ENCODE measurements at regions not wholly inside any gene's neighbourhood (a gene's known extent, or its start where the extent isn't known, plus 50 kb on each side); places are given as distances from the start of the nearest gene placed in this dataset.

GRCh38 chr5:17832949-17833745 is 198.9 kb downstream of the TAF11L14 start:
- Histone ChIP-seq H3K9me3 (ENCODE audit: control insufficient read depth, insufficient read depth, low read length) (peaks cover 3% of the 10 kb centered on the region), H3K36me3 (ENCODE audit: control insufficient read depth, insufficient read depth, low read length) (no peaks in the 10 kb centered on the region), H3K27ac (ENCODE audit: low read depth, low read length) (no peak overlapping the region), H3K4me3 (ENCODE audit: low read depth, low read length) (no peak overlapping the region), H3K4me1 (ENCODE audit: control insufficient read depth, insufficient read depth, low read length) (peaks cover 3% of the 10 kb centered on the region), H3K27me3 (ENCODE audit: control insufficient read depth, insufficient read depth, low read length) (no peaks in the 10 kb centered on the region)
- WGBS (ENCODE audit: insufficient coverage): 61% methylated on average over 5 of the region's 5 CpGs
- no peak for DNase-seq (ENCODE audit: low read depth in 4 of 6, low spot score in 6 of 6)

- Histone ChIP-seq H3K36me3 (ENCODE audit: control insufficient read depth, insufficient read depth, low read length) (no peaks in the 10 kb centered on the region), H3K27me3 (ENCODE audit: control insufficient read depth, insufficient read depth, low read length) (no peaks in the 10 kb centered on the region), H3K9me3 (ENCODE audit: control insufficient read depth, insufficient read depth, low read length) (peaks cover 3% of the 10 kb centered on the region), H3K4me1 (ENCODE audit: control insufficient read depth, insufficient read depth, low read length) (peaks cover 2% of the 10 kb centered on the region), H3K4me3 (ENCODE audit: low read depth, low read length) (no peak overlapping the region), H3K27ac (ENCODE audit: low read depth, low read length) (no peak overlapping the region)
- WGBS (ENCODE audit: insufficient coverage): 83% methylated on average over 2 of the region's 2 CpGs
- no peak for DNase-seq (ENCODE audit: low read depth in 4 of 6, low spot score in 6 of 6)
Observed at GRCh38 chr5:17837757-17838156, 203.5 kb downstream of the TAF11L14 start.

GRCh38 chr5:17838469-17838868 is 204.2 kb downstream of the TAF11L14 start:
- H3K27me3 ChIP-seq (ENCODE audit: control insufficient read depth, insufficient read depth, low read length): no peaks in the 10 kb centered on the region
- H3K36me3 ChIP-seq (ENCODE audit: control insufficient read depth, insufficient read depth, low read length): no peaks in the 10 kb centered on the region
- DNase-seq (ENCODE audit: low read depth in 4 of 6, low spot score in 6 of 6): no peak
- H3K27ac ChIP-seq (ENCODE audit: low read depth, low read length): no peak overlapping the region
- H3K4me1 ChIP-seq (ENCODE audit: control insufficient read depth, insufficient read depth, low read length): no peaks in the 10 kb centered on the region
- H3K9me3 ChIP-seq (ENCODE audit: control insufficient read depth, insufficient read depth, low read length): peaks cover 3% of the 10 kb centered on the region
- no peak overlapping the region for H3K4me3 ChIP-seq (ENCODE audit: low read depth, low read length)
- WGBS (ENCODE audit: insufficient coverage): 20% methylated on average over 1 of the region's 3 CpGs

- H3K27ac ChIP-seq (ENCODE audit: low read depth, low read length): no peak overlapping the region
- no peaks in the 10 kb centered on the region for H3K36me3 ChIP-seq (ENCODE audit: control insufficient read depth, insufficient read depth, low read length)
- H3K27me3 ChIP-seq (ENCODE audit: control insufficient read depth, insufficient read depth, low read length): no peaks in the 10 kb centered on the region
- H3K4me1 ChIP-seq (ENCODE audit: control insufficient read depth, insufficient read depth, low read length): no peaks in the 10 kb centered on the region
- peaks cover 3% of the 10 kb centered on the region for H3K9me3 ChIP-seq (ENCODE audit: control insufficient read depth, insufficient read depth, low read length)
- DNase-seq (ENCODE audit: low read depth in 4 of 6, low spot score in 6 of 6): no peak
- no peak overlapping the region for H3K4me3 ChIP-seq (ENCODE audit: low read depth, low read length)
Observed at GRCh38 chr5:17839848-17840247, 205.6 kb downstream of the TAF11L14 start.

- no peak overlapping the region for H3K27ac ChIP-seq (ENCODE audit: low read depth, low read length)
- no peaks in the 10 kb centered on the region for H3K4me1 ChIP-seq (ENCODE audit: control insufficient read depth, insufficient read depth, low read length)
- no CpG with 5 or more reads among the region's 2 CpGs for WGBS (ENCODE audit: insufficient coverage)
- no peak for DNase-seq (ENCODE audit: low read depth in 4 of 6, low spot score in 6 of 6)
- H3K27me3 ChIP-seq (ENCODE audit: control insufficient read depth, insufficient read depth, low read length): no peaks in the 10 kb centered on the region
- no peaks in the 10 kb centered on the region for H3K9me3 ChIP-seq (ENCODE audit: control insufficient read depth, insufficient read depth, low read length)
- no peak overlapping the region for H3K4me3 ChIP-seq (ENCODE audit: low read depth, low read length)
- H3K36me3 ChIP-seq (ENCODE audit: control insufficient read depth, insufficient read depth, low read length): no peaks in the 10 kb centered on the region
Observed at GRCh38 chr5:17846496-17846895, 212.2 kb downstream of the TAF11L14 start.

- DNase-seq (ENCODE audit: low read depth in 4 of 6, low spot score in 6 of 6): no peak
- H3K27ac ChIP-seq (ENCODE audit: low read depth, low read length): no peak overlapping the region
- no peaks in the 10 kb centered on the region for H3K36me3 ChIP-seq (ENCODE audit: control insufficient read depth, insufficient read depth, low read length)
- H3K27me3 ChIP-seq (ENCODE audit: control insufficient read depth, insufficient read depth, low read length): no peaks in the 10 kb centered on the region
- 90% methylated on average over 2 of the region's 2 CpGs for WGBS (ENCODE audit: insufficient coverage)
- H3K4me3 ChIP-seq (ENCODE audit: low read depth, low read length): no peak overlapping the region
- no peaks in the 10 kb centered on the region for H3K9me3 ChIP-seq (ENCODE audit: control insufficient read depth, insufficient read depth, low read length)
- no peaks in the 10 kb centered on the region for H3K4me1 ChIP-seq (ENCODE audit: control insufficient read depth, insufficient read depth, low read length)
Observed at GRCh38 chr5:17847286-17847685, 213.0 kb downstream of the TAF11L14 start.

GRCh38 chr5:17852111-17852510 is 217.9 kb downstream of the TAF11L14 start:
- Histone ChIP-seq H3K9me3 (ENCODE audit: control insufficient read depth, insufficient read depth, low read length) (no peaks in the 10 kb centered on the region), H3K4me1 (ENCODE audit: control insufficient read depth, insufficient read depth, low read length) (no peaks in the 10 kb centered on the region), H3K4me3 (ENCODE audit: low read depth, low read length) (no peak overlapping the region), H3K27me3 (ENCODE audit: control insufficient read depth, insufficient read depth, low read length) (no peaks in the 10 kb centered on the region), H3K36me3 (ENCODE audit: control insufficient read depth, insufficient read depth, low read length) (no peaks in the 10 kb centered on the region), H3K27ac (ENCODE audit: low read depth, low read length) (no peak overlapping the region)
- DNase-seq (ENCODE audit: low read depth in 4 of 6, low spot score in 6 of 6): no peak

- DNase-seq (ENCODE audit: low read depth in 4 of 6, low spot score in 6 of 6): no peak
- no peaks in the 10 kb centered on the region for H3K4me1 ChIP-seq (ENCODE audit: control insufficient read depth, insufficient read depth, low read length)
- no peaks in the 10 kb centered on the region for H3K36me3 ChIP-seq (ENCODE audit: control insufficient read depth, insufficient read depth, low read length)
- no peaks in the 10 kb centered on the region for H3K9me3 ChIP-seq (ENCODE audit: control insufficient read depth, insufficient read depth, low read length)
- H3K27ac ChIP-seq (ENCODE audit: low read depth, low read length): no peak overlapping the region
- WGBS (ENCODE audit: insufficient coverage): no CpG with 5 or more reads among the region's 3 CpGs
- no peaks in the 10 kb centered on the region for H3K27me3 ChIP-seq (ENCODE audit: control insufficient read depth, insufficient read depth, low read length)
- no peak overlapping the region for H3K4me3 ChIP-seq (ENCODE audit: low read depth, low read length)
Observed at GRCh38 chr5:17852740-17853139, 218.5 kb downstream of the TAF11L14 start.

- no peak for DNase-seq (ENCODE audit: low read depth in 4 of 6, low spot score in 6 of 6)
- no peaks in the 10 kb centered on the region for H3K9me3 ChIP-seq (ENCODE audit: control insufficient read depth, insufficient read depth, low read length)
- H3K27me3 ChIP-seq (ENCODE audit: control insufficient read depth, insufficient read depth, low read length): no peaks in the 10 kb centered on the region
- H3K4me1 ChIP-seq (ENCODE audit: control insufficient read depth, insufficient read depth, low read length): no peaks in the 10 kb centered on the region
- no peak overlapping the region for H3K27ac ChIP-seq (ENCODE audit: low read depth, low read length)
- no peaks in the 10 kb centered on the region for H3K36me3 ChIP-seq (ENCODE audit: control insufficient read depth, insufficient read depth, low read length)
- no peak overlapping the region for H3K4me3 ChIP-seq (ENCODE audit: low read depth, low read length)
Observed at GRCh38 chr5:17854901-17855300, 220.6 kb downstream of the TAF11L14 start.

- H3K27me3 ChIP-seq (ENCODE audit: control insufficient read depth, insufficient read depth, low read length): no peaks in the 10 kb centered on the region
- H3K9me3 ChIP-seq (ENCODE audit: control insufficient read depth, insufficient read depth, low read length): no peaks in the 10 kb centered on the region
- H3K4me1 ChIP-seq (ENCODE audit: control insufficient read depth, insufficient read depth, low read length): no peaks in the 10 kb centered on the region
- H3K4me3 ChIP-seq (ENCODE audit: low read depth, low read length): no peak overlapping the region
- DNase-seq (ENCODE audit: low read depth in 4 of 6, low spot score in 6 of 6): no peak
- WGBS (ENCODE audit: insufficient coverage): no CpG with 5 or more reads among the region's 2 CpGs
- no peaks in the 10 kb centered on the region for H3K36me3 ChIP-seq (ENCODE audit: control insufficient read depth, insufficient read depth, low read length)
- H3K27ac ChIP-seq (ENCODE audit: low read depth, low read length): no peak overlapping the region
Observed at GRCh38 chr5:17860660-17861315, 226.5 kb downstream of the TAF11L14 start.

Data from spinal cord (tissue), 9 donors.